GM12872 (cell line): ENCODE measurements at regions not wholly inside any gene's neighbourhood (a gene's known extent, or its start where the extent isn't known, plus 50 kb on each side); places are given as distances from the start of the nearest gene placed in this dataset.

ENCODE experiments used
- CTCF ChIP-seq: IDR thresholded peaks from 3 replicates; pipeline ENCODE4 v1.5.1; 2011; ENCODE audit warnings: low read depth, mild to moderate bottlenecking, low read length, moderate library complexity; ENCODE audit not compliant: insufficient read depth

- no peak for TF ChIP-seq CTCF
Observed at GRCh38 chr2:217396165-217396564, 536.3 kb upstream of the TNP1 start.

DNA sequence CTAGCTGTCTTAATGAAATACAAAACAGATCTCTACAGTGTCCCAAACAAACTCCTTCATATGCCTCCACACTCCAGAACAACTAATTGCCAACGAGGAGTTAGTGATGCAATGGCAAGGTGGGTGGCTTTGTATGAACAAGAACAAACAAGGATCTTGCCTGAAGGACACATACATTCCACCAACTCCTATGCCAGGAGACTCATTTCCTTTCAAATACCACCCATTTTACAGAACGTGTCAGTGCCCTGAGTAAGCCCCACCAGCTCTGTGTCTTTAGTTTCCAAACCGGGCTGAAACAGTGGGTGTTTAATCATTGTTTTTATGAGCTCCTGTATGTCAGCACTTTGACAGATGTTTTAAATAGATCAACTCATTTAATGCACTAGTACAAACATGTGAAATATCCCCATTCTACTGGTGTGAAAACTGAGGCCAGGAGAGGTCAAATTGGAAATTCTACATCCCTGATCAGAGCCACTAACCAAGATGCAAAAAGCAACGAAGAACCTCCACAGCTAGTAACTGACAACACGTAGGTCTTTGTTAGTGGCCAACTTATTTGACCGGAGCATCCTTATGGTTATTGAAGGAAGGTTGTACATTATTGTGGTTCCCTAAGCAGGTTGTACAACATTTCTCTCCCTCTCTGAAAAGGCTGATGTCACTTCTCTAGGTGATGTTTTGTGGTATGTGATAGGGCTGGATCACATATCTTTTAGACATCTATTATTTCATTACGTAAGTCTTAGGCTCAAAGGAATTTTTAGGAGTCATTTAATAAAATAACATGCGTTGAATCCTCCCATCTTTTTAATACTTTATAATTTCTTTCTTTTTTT lies 534.9 kb upstream of the TNP1 start:
- TF ChIP-seq CTCF: no peak

DNA sequence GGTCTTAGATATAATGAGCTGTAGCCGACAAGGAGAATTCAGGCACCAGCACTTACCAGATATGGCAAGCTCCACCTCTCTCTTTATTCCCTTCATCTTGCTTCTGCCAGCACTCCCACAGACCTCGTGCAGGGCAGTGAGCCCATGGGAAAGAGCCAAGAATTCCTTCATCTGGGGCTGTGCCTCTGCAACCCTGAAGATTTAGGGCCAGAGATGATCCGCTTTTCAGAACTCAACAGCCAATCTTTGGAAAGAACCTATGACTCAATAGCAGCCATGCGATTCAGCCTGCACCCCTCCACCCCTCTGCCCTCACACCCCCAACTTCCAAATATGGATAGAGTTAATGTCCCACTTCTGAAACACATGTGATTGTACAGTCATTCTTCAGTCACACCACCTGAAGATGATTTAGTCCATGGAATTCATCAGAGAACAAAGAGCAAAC lies 533.7 kb upstream of the TNP1 start:
- no peak for TF ChIP-seq CTCF

DNA sequence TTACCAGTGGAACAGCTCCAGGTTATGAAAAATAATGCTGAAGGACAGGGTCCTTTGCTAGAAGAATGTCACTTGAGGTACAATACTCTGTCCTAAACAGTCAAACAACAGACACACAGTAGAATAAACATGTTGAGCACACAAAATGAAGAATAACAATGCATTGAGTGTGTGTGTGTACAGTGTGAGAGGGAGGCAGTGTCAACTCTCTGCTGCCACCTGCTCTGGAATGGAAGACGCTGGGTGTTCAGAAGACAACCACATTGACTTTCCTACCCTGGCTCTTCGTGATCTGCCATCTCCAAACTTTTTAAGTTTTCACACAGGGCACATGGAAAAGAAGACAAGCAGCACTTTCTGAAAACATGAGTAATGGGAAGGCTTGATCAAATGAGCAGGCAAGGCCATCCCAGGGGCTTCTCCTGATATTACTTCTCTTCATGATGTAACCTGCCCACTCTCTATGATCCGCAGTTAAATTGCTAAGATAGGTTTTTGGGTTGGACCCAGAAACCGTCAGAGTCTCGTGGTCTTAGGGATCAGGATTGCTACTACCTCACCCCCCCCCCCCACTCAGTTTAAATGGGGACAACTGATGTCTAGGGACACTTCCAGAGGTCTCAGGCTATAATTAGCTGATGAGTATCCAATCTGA lies 533.2 kb upstream of the TNP1 start:
- no peak for TF ChIP-seq CTCF

DNA sequence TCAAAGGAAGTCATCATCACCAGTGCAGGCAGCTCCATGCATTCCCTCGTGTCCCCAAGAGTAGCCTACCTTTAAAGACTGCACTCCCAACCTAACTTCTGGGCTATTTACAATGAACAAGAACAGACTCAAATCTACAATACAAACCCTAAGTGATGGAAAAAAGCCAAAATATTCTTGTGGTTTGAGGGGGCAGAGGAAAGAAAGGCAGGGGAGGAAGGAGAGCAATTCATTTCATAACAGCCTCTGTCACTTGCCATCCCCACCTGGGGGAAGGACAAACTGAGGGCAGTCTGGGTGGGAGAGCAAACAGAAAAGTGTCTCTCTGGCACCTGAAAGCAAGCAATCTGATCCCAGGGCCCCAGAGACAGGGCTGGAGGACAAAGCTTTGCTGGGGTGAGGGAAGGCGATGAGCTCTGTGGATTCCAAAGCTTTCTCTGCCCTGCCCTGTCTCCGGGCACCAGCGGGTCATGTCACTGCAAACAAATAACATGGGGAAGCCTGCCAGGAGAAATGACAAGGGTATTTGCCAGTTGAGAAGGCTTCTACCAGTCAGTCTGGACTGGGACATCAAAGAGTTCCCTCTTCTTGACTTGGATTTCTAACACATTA lies 528.0 kb upstream of the TNP1 start:
- no peak for TF ChIP-seq CTCF

DNA sequence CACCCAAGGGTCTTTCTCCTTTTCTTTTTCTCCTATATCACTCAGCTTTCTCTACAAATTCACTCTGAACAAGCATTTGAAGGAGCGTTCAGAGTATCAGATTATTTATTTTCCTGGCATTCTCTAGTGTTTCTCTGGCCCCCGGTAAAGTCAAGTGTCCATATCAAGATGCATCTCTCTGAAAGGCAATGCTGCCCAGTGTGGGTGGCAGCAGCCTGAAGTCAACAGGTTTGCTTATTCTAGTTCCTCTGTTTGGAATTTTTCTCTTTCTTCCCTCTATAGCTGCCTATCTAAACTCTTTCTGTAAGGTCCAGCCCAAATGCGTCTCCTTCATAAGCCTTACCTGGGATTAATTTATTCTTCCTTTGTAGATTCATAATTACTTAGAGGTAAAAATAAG lies 526.2 kb upstream of the TNP1 start:
- TF ChIP-seq CTCF: no peak

GRCh38 chr2:217383620-217384019 lies 523.8 kb upstream of the TNP1 start:
- no peak for TF ChIP-seq CTCF
